ENCODE measurements at regions not wholly inside any gene's neighbourhood (a gene's known extent, or its start where the extent isn't known, plus 50 kb on each side); places are given as distances from the start of the nearest gene placed in this dataset.

- H3K79me2 ChIP-seq (ENCODE audit: insufficient read depth, low read length): no peaks in the 10 kb centered on the region
- TF ChIP-seq, protein P1, sequence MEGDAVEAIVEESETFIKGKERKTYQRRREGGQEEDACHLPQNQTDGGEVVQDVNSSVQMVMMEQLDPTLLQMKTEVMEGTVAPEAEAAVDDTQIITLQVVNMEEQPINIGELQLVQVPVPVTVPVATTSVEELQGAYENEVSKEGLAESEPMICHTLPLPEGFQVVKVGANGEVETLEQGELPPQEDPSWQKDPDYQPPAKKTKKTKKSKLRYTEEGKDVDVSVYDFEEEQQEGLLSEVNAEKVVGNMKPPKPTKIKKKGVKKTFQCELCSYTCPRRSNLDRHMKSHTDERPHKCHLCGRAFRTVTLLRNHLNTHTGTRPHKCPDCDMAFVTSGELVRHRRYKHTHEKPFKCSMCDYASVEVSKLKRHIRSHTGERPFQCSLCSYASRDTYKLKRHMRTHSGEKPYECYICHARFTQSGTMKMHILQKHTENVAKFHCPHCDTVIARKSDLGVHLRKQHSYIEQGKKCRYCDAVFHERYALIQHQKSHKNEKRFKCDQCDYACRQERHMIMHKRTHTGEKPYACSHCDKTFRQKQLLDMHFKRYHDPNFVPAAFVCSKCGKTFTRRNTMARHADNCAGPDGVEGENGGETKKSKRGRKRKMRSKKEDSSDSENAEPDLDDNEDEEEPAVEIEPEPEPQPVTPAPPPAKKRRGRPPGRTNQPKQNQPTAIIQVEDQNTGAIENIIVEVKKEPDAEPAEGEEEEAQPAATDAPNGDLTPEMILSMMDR (IDR thresholded peaks at IDR 0.05; ENCODE audit: insufficient read depth, low read depth, low read length): no peak
- no peak for TF ChIP-seq EZH2 (IDR thresholded peaks at IDR 0.05; ENCODE audit: insufficient read depth, low read length)
- H3K9me3 ChIP-seq (ENCODE audit: insufficient read depth, low read depth, low read length): no peaks in the 10 kb centered on the region
- no peaks in the 10 kb centered on the region for H4K20me1 ChIP-seq (ENCODE audit: insufficient read depth, low read length)
- no peaks in the 10 kb centered on the region for H3K4me1 ChIP-seq (ENCODE audit: insufficient read depth, low read length)
- H3K4me3 ChIP-seq (ENCODE audit: insufficient read depth, low read depth, low read length): no peak overlapping the region
- FAIRE-seq: no peak
- H2AFZ ChIP-seq (ENCODE audit: low read depth, low read length): no peak overlapping the region
- H3K27me3 Mint-ChIP-seq (ENCODE audit: low read depth, unreplicated experiment): no peaks in the 10 kb centered on the region
- no peak overlapping the region for H3K27ac ChIP-seq (ENCODE audit: low read depth, low read length)
- H3K27ac Mint-ChIP-seq (ENCODE audit: unreplicated experiment): no peak overlapping the region
- no peaks in the 10 kb centered on the region for H3K9me3 Mint-ChIP-seq (ENCODE audit: unreplicated experiment)
- no peak overlapping the region for H3K4me3 Mint-ChIP-seq (ENCODE audit: unreplicated experiment)
- H3K36me3 Mint-ChIP-seq (ENCODE audit: low read depth, unreplicated experiment): no peaks in the 10 kb centered on the region
- no peak overlapping the region for H3K9ac ChIP-seq (ENCODE audit: low read length)
- H3K36me3 ChIP-seq (ENCODE audit: insufficient read depth, low read length): no peaks in the 10 kb centered on the region
- no peak overlapping the region for H3K4me2 ChIP-seq (ENCODE audit: low read length)
- H3K27me3 ChIP-seq (ENCODE audit: insufficient read depth, low read length): no peaks in the 10 kb centered on the region
- DNase-seq (ENCODE audit: low read depth): no peak
- peaks cover 10% of the 10 kb centered on the region for H3K4me1 Mint-ChIP-seq (ENCODE audit: low read depth, unreplicated experiment)
Observed at GRCh38 chr12:24739106-24739779, 209.7 kb downstream of the BCAT1 start.

DNA sequence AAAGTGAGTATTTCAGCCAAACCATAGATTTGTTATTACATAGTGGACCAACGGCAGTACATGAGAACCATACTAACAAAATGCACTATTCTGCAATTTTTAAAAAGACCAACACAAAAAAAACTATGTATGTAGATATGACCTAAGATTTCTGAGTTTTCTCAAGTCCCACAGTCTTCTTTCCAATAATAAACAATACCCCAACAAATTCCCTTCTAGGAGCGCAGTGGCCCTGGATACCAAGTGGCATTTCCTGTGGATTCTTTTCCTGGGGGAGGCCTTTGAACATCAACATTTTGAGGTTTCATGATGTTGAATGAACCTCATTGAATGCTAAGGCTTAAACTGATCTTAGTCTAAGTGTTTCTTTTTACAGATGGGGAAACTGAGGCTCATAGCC, 210.5 kb downstream of the BCAT1 start:
- FAIRE-seq: no peak
- no peaks in the 10 kb centered on the region for H3K4me1 ChIP-seq (ENCODE audit: insufficient read depth, low read length)

DNA sequence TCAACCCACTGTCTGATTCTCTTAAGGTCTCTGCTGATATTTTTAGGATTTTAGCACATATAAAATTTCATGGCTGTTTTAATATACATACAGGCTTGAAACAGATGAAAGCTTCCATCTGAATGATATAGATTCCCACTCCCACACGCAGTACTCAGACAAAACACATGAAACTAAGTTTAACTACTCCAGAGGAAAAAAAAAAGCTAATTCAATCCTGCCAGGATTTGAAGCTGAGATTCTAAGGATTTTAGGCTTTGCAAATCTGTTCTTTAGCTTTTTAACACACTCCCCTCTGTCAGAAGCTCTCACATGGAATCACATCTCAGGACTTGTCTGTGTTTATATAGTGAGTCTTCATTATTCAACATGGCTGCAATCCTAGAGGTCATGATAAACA, 217.3 kb downstream of the BCAT1 start:
- H3K4me1 Mint-ChIP-seq (ENCODE audit: low read depth, unreplicated experiment): peaks cover 2% of the 10 kb centered on the region
- Histone ChIP-seq H3K27me3 (ENCODE audit: insufficient read depth, low read length) (no peaks in the 10 kb centered on the region), H3K36me3 (ENCODE audit: insufficient read depth, low read length) (no peaks in the 10 kb centered on the region), H3K27ac (ENCODE audit: low read depth, low read length) (no peak overlapping the region), H3K4me1 (ENCODE audit: insufficient read depth, low read length) (peaks cover 3% of the 10 kb centered on the region), H3K4me2 (ENCODE audit: low read length) (no peak overlapping the region), H3K9ac (ENCODE audit: low read length) (no peak overlapping the region), H2AFZ (ENCODE audit: low read depth, low read length) (no peak overlapping the region), H4K20me1 (ENCODE audit: insufficient read depth, low read length) (no peaks in the 10 kb centered on the region), H3K79me2 (ENCODE audit: insufficient read depth, low read length) (no peaks in the 10 kb centered on the region), H3K4me3 (ENCODE audit: insufficient read depth, low read depth, low read length) (no peak overlapping the region), H3K9me3 (ENCODE audit: insufficient read depth, low read depth, low read length) (no peaks in the 10 kb centered on the region)
- H3K9me3 Mint-ChIP-seq (ENCODE audit: unreplicated experiment): no peaks in the 10 kb centered on the region
- no peak overlapping the region for H3K27ac Mint-ChIP-seq (ENCODE audit: unreplicated experiment)
- H3K36me3 Mint-ChIP-seq (ENCODE audit: low read depth, unreplicated experiment): no peaks in the 10 kb centered on the region
- H3K4me3 Mint-ChIP-seq (ENCODE audit: unreplicated experiment): no peak overlapping the region
- H3K27me3 Mint-ChIP-seq (ENCODE audit: low read depth, unreplicated experiment): peaks cover 2% of the 10 kb centered on the region
- TF ChIP-seq, protein P1 (IDR thresholded peaks at IDR 0.05; ENCODE audit: insufficient read depth, low read depth, low read length): no peak
- TF ChIP-seq EZH2 (IDR thresholded peaks at IDR 0.05; ENCODE audit: insufficient read depth, low read length): no peak
- FAIRE-seq (no peak), DNase-seq (ENCODE audit: low read depth) (no peak)

More for the DNA sequence above, 210.5 kb downstream of the BCAT1 start:
- no peak for TF ChIP-seq EZH2 (IDR thresholded peaks at IDR 0.05; ENCODE audit: insufficient read depth, low read length)
- TF ChIP-seq, protein P1 (IDR thresholded peaks at IDR 0.05; ENCODE audit: insufficient read depth, low read depth, low read length): no peak
- H3K79me2 ChIP-seq (ENCODE audit: insufficient read depth, low read length): no peaks in the 10 kb centered on the region
- Mint-ChIP-seq H3K9me3 (ENCODE audit: unreplicated experiment) (no peaks in the 10 kb centered on the region), H3K4me3 (ENCODE audit: unreplicated experiment) (no peak overlapping the region), H3K36me3 (ENCODE audit: low read depth, unreplicated experiment) (no peaks in the 10 kb centered on the region), H3K27ac (ENCODE audit: unreplicated experiment) (no peak overlapping the region), H3K4me1 (ENCODE audit: low read depth, unreplicated experiment) (peaks cover 10% of the 10 kb centered on the region), H3K27me3 (ENCODE audit: low read depth, unreplicated experiment) (no peaks in the 10 kb centered on the region)
- no peaks in the 10 kb centered on the region for H4K20me1 ChIP-seq (ENCODE audit: insufficient read depth, low read length)
- no peak overlapping the region for H3K4me3 ChIP-seq (ENCODE audit: insufficient read depth, low read depth, low read length)
- no peak overlapping the region for H3K9ac ChIP-seq (ENCODE audit: low read length)
- H3K27ac ChIP-seq (ENCODE audit: low read depth, low read length): no peak overlapping the region
- DNase-seq (ENCODE audit: low read depth): peak; percentile 45
- H2AFZ ChIP-seq (ENCODE audit: low read depth, low read length): no peak overlapping the region
- H3K27me3 ChIP-seq (ENCODE audit: insufficient read depth, low read length): no peaks in the 10 kb centered on the region
- H3K4me2 ChIP-seq (ENCODE audit: low read length): peak overlapping the region; percentile 1
- no peaks in the 10 kb centered on the region for H3K36me3 ChIP-seq (ENCODE audit: insufficient read depth, low read length)
- H3K9me3 ChIP-seq (ENCODE audit: insufficient read depth, low read depth, low read length): no peaks in the 10 kb centered on the region
